WI38 (cell line): ENCODE measurements at regions not wholly inside any gene's neighbourhood (a gene's known extent, or its start where the extent isn't known, plus 50 kb on each side); places are given as distances from the start of the nearest gene placed in this dataset.

ENCODE experiments used
- H3K4me3 ChIP-seq: 2 replicates; pipeline ENCODE4 v1.5.1; 2011; ENCODE audit warnings: low read depth, mild to moderate bottlenecking, control low read depth, low read length
- CTCF ChIP-seq: IDR thresholded peaks from 2 replicates; pipeline ENCODE4 v1.5.1; 2012; ENCODE audit warnings: low read depth, mild to moderate bottlenecking, control low read depth, low read length

- H3K4me3 ChIP-seq = no peak overlapping the region
- no peak for TF ChIP-seq CTCF
Observed at GRCh38 chr12:131543040-131543439, 167.8 kb upstream of the SFSWAP start.

GRCh38 chr12:131547555-131547954, 163.3 kb upstream of the SFSWAP start:
- no peak for TF ChIP-seq CTCF
- H3K4me3 ChIP-seq = no peak overlapping the region

GRCh38 chr12:131550121-131550520, 160.8 kb upstream of the SFSWAP start:
- TF ChIP-seq CTCF = no peak
- no peak overlapping the region for H3K4me3 ChIP-seq

GRCh38 chr12:131551675-131552491, 159.0 kb upstream of the SFSWAP start:
- no peak overlapping the region for H3K4me3 ChIP-seq
- no peak for TF ChIP-seq CTCF

- H3K4me3 ChIP-seq = no peak overlapping the region
- TF ChIP-seq CTCF = no peak
Observed at GRCh38 chr12:131552492-131552863, 158.4 kb upstream of the SFSWAP start.

- no peak overlapping the region for H3K4me3 ChIP-seq
- TF ChIP-seq CTCF = no peak
Observed at GRCh38 chr12:131553096-131553777, 157.7 kb upstream of the SFSWAP start.

GRCh38 chr12:131555197-131555846, 155.6 kb upstream of the SFSWAP start:
- no peak overlapping the region for H3K4me3 ChIP-seq
- no peak for TF ChIP-seq CTCF
